Vagina (tissue), 2 donors: ENCODE measurements at regions not wholly inside any gene's neighbourhood (a gene's known extent, or its start where the extent isn't known, plus 50 kb on each side); places are given as distances from the start of the nearest gene placed in this dataset.

Experiments
- POLR2A ChIP-seq, 2 donors: fragments of 450-650 bp; IDR thresholded peaks; one replicate each; pipeline ENCODE4 v1.6.1; 2017; ENCODE audit warnings: antibody characterized with exemption in 2 of 2, mild to moderate bottlenecking in 2 of 2, moderate library complexity in 2 of 2
- POLR2AphosphoS5 ChIP-seq, 2 donors: sonication (generic); formaldehyde crosslinking; IDR thresholded peaks; one replicate each; pipeline ENCODE4 v1.9.0; 2017; ENCODE audit warnings: antibody characterized with exemption in 2 of 2, mild to moderate bottlenecking in 2 of 2, low read depth in 1 of 2; ENCODE audit not compliant: insufficient read depth in 1 of 2
- TF ChIP-seq, protein P1 (sequence below), 3 experiments: fragments of 450-650 bp in 2 of 3; fragments of 200-600 bp in 1 of 3; sonication (generic) in 1 of 3; IDR thresholded peaks; one replicate each; pipeline ENCODE4 v1.5.1; 2017 to 2019; ENCODE audit warnings: antibody characterized with exemption in 3 of 3, mild to moderate bottlenecking in 2 of 3, moderate library complexity in 2 of 3

DNA sequence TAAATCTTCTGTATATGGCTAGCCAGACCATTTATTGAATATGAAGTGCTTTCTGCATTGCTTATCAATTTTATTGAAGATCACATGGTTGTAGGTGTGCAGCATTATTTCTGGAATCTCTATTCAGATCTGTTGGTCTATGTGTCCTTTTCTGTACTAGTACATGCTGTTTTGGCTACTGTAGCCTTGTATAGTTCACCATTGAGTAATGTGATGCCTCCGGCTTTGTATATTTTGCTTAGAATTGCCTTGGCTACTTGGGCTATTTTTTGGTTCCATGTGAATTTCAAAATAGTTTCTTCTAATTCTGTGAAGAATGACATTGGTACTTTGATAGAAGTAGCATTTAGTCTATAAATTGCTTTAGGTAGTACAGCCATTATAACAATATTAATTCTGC lies 1187.2 kb downstream of the XPNPEP1 start:
- TF ChIP-seq, protein P1, sequence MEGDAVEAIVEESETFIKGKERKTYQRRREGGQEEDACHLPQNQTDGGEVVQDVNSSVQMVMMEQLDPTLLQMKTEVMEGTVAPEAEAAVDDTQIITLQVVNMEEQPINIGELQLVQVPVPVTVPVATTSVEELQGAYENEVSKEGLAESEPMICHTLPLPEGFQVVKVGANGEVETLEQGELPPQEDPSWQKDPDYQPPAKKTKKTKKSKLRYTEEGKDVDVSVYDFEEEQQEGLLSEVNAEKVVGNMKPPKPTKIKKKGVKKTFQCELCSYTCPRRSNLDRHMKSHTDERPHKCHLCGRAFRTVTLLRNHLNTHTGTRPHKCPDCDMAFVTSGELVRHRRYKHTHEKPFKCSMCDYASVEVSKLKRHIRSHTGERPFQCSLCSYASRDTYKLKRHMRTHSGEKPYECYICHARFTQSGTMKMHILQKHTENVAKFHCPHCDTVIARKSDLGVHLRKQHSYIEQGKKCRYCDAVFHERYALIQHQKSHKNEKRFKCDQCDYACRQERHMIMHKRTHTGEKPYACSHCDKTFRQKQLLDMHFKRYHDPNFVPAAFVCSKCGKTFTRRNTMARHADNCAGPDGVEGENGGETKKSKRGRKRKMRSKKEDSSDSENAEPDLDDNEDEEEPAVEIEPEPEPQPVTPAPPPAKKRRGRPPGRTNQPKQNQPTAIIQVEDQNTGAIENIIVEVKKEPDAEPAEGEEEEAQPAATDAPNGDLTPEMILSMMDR (IDR thresholded peaks at IDR 0.05) = no peak
- TF ChIP-seq POLR2AphosphoS5 (IDR thresholded peaks at IDR 0.05; ENCODE audit: insufficient read depth in 1 of 2, low read depth in 1 of 2) = no peak
- TF ChIP-seq POLR2A (IDR thresholded peaks at IDR 0.05) = no peak
